Psoas muscle (tissue), 7 donors: ENCODE measurements at regions not wholly inside any gene's neighbourhood (a gene's known extent, or its start where the extent isn't known, plus 50 kb on each side); places are given as distances from the start of the nearest gene placed in this dataset.
"Not testable (repeated sequence)": the region's sequence is repeated elsewhere in the genome, so short reads cannot be mapped to it uniquely, and the experiment has no call there.

Source experiments
- ATAC-seq, 4 donors: fragments of 200-7000 bp; cut with Tn5 transposase; one replicate each; pipeline ENCODE4 v1.9.1; 2020; ENCODE audit warnings: moderate library complexity in 3 of 4, mild to moderate bottlenecking in 2 of 4
- DNase-seq, 2 donors: peaks; one replicate each; pipeline ENCODE4 v3.0.0-alpha.2; 2020
- H3K27ac ChIP-seq: fragments of 200-600 bp; one replicate; pipeline ENCODE4 v1.8.0; 2022
- H3K27me3 ChIP-seq, 3 donors: fragments of 200-600 bp in 1 of 3; one replicate each; pipeline versions ENCODE4 v1.6.1 to v1.8.0; 2013 to 2022; ENCODE audit warnings: low read length in 2 of 3, mild to moderate bottlenecking in 2 of 3, moderate library complexity in 1 of 3; ENCODE audit not compliant: insufficient read depth in 3 of 3
- H3K36me3 ChIP-seq, 2 donors: fragments of 200-600 bp in 1 of 2; one replicate each; pipeline versions ENCODE4 v1.6.1 to v1.8.0; 2013 to 2022; ENCODE audit warnings: low read depth in 1 of 2, mild to moderate bottlenecking in 1 of 2, moderate library complexity in 1 of 2; ENCODE audit not compliant: insufficient read depth in 1 of 2
- H3K4me1 ChIP-seq: fragments of 200-600 bp; one replicate; pipeline ENCODE4 v1.8.0; 2022
- H3K4me3 ChIP-seq: fragments of 200-600 bp; one replicate; pipeline ENCODE4 v1.8.0; 2022; ENCODE audit warnings: mild to moderate bottlenecking
- H3K9me3 ChIP-seq: fragments of 200-600 bp; one replicate; pipeline ENCODE4 v1.8.0; 2022
- WGBS, 3 donors: extraction: QIAGEN DNeasy Blood & Tissue Kit; methylation state at CpG; one replicate each; pipeline versions ENCODE4 v1.1.6 to v1.1.7; 2013; 5-methylcytosine and 5-hydroxymethylcytosine counted together
- intact Hi-C, 2 donors: fragments of 100-400 bp; cut with DNase I; formaldehyde crosslinking; loops; one replicate each; pipeline versions ENCODE4 v1.11.0 to v1.14.2; 2022
- TF ChIP-seq, protein P1 (sequence below): fragments of 200-600 bp; IDR thresholded peaks from one replicate; pipeline ENCODE4 v1.8.0; 2022; ENCODE audit warnings: antibody characterized with exemption
- donor health status: healthy with polysubstance abuse.
- donor health status: DM: no; HTN: no; CAD: no; lungs with moderate emphysema.
- donor health status: Bipolar disorder and iron deficiency.
- donor health status: healthy.
- donor health status: DM: yes; HTN: yes; CAD: no.
- donor health status: DM: no; HTN: no; CAD: no.
- donor health status: DM: yes; HTN: yes; CAD: no.

- intact Hi-C loops, result no loop called here
- TF ChIP-seq, protein P1, sequence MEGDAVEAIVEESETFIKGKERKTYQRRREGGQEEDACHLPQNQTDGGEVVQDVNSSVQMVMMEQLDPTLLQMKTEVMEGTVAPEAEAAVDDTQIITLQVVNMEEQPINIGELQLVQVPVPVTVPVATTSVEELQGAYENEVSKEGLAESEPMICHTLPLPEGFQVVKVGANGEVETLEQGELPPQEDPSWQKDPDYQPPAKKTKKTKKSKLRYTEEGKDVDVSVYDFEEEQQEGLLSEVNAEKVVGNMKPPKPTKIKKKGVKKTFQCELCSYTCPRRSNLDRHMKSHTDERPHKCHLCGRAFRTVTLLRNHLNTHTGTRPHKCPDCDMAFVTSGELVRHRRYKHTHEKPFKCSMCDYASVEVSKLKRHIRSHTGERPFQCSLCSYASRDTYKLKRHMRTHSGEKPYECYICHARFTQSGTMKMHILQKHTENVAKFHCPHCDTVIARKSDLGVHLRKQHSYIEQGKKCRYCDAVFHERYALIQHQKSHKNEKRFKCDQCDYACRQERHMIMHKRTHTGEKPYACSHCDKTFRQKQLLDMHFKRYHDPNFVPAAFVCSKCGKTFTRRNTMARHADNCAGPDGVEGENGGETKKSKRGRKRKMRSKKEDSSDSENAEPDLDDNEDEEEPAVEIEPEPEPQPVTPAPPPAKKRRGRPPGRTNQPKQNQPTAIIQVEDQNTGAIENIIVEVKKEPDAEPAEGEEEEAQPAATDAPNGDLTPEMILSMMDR, result no peak
- H3K9me3 ChIP-seq, result no peaks in the 10 kb centered on the region
- ATAC-seq (no peak), DNase-seq (no peak)
- no peaks in the 10 kb centered on the region for H3K27me3 ChIP-seq
- no peak overlapping the region for H3K4me3 ChIP-seq
- no peak overlapping the region for H3K27ac ChIP-seq
- H3K4me1 ChIP-seq, result no peaks in the 10 kb centered on the region
- no peaks in the 10 kb centered on the region for H3K36me3 ChIP-seq
- WGBS, 3 donors, result 88 to 97% (median 95%) methylated on average over 1 of the region's 1 CpG
Measured at GRCh38 chr2:13413989-13414388, 697.3 kb downstream of the TRIB2 start.

DNA sequence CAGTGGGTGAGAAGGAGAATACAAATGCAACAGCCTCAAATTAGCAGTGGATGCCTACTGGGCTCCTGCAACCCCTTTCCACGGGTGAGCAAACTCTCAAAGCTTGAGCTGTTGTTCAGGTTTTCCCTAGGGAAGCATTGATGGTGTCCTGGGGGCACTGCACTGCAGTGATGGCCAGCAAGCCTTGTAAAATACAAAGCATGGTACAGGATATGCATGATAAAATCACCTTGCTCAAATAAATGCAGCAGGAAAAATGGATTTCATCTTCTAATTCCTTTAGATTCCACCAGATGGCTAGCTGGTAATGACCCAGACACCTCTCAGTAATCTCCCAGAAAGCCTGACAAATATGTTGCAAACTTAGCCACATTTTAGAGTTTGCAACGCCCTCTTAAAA lies 698.2 kb downstream of the TRIB2 start:
- no peak for ATAC-seq
- Histone ChIP-seq H3K36me3 (no peaks in the 10 kb centered on the region), H3K27me3 (no peaks in the 10 kb centered on the region), H3K9me3 (no peaks in the 10 kb centered on the region), H3K4me1 (no peaks in the 10 kb centered on the region), H3K27ac (no peak overlapping the region), H3K4me3 (no peak overlapping the region)
- WGBS, 3 donors, result 10 to 22% (median 14%) methylated on average over 2 of the region's 2 CpGs
- intact Hi-C loops, result no loop called here
- DNase-seq, result no peak
- TF ChIP-seq, protein P1, result no peak

- Histone ChIP-seq H3K27me3 (no peaks in the 10 kb centered on the region), H3K9me3 (no peaks in the 10 kb centered on the region), H3K36me3 (no peaks in the 10 kb centered on the region), H3K4me3 (no peak overlapping the region), H3K27ac (no peak overlapping the region), H3K4me1 (no peaks in the 10 kb centered on the region)
- DNase-seq (no peak), ATAC-seq (no peak)
- intact Hi-C loops, result no loop called here
- 91 to 93% (median 92%) methylated on average over 7 of the region's 7 CpGs for WGBS, 3 donors
- TF ChIP-seq, protein P1, result no peak
Measured at GRCh38 chr2:13433954-13434353, 717.2 kb downstream of the TRIB2 start.

- H3K4me1 ChIP-seq, H3K36me3 ChIP-seq, intact Hi-C loops, DNase-seq, H3K27me3 ChIP-seq, H3K27ac ChIP-seq, ATAC-seq, H3K9me3 ChIP-seq, H3K4me3 ChIP-seq: not testable (repeated sequence)
- 46 to 53% (median 50%) methylated on average over 4 of the region's 4 CpGs for WGBS, 3 donors
Measured at GRCh38 chr2:13443554-13444261, 727.0 kb downstream of the TRIB2 start.

DNA sequence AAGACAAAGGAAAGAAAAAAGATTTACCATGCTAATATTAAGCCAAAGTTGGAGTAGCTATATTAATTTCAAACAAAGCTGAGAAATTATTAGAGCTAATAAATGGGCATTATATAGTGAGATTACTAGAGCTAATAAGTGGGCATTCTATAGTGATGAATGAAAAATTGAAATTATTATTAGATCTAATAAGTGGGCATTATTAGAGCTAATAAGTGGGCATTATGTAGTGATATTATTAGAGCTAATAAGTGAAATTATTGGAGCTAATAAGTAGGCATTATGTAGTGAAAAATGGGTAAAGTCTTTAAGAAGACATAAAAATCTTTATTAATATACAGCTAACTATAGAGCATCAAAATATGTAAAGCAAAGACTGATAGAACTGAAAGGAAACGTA lies 745.7 kb downstream of the TRIB2 start:
- 52 to 72% (median 70%) methylated on average over 1 of the region's 1 CpG for WGBS, 3 donors
- Histone ChIP-seq H3K27me3 (no peaks in the 10 kb centered on the region), H3K36me3 (no peaks in the 10 kb centered on the region), H3K4me1 (no peaks in the 10 kb centered on the region), H3K4me3 (no peak overlapping the region), H3K27ac (no peak overlapping the region), H3K9me3 (no peaks in the 10 kb centered on the region)
- TF ChIP-seq, protein P1, result no peak
- DNase-seq (no peak), ATAC-seq (no peak)
- intact Hi-C loops, result no loop called here
